ENCODE measurements at regions not wholly inside any gene's neighbourhood (a gene's known extent, or its start where the extent isn't known, plus 50 kb on each side); places are given as distances from the start of the nearest gene placed in this dataset.

- TF ChIP-seq EZH2 (IDR thresholded peaks at IDR 0.05; ENCODE audit: insufficient read depth, poor library complexity, severe bottlenecking) (no peak), EZH2phosphoT487 (IDR thresholded peaks at IDR 0.05; ENCODE audit: insufficient read depth, low read depth) (no peak)
Observed at GRCh38 chr16:6252541-6252940, 1080.1 kb upstream of the RBFOX1 start.

All from GM23248 (cell line).